SW 1271 (cell line): ENCODE measurements at regions not wholly inside any gene's neighbourhood (a gene's known extent, or its start where the extent isn't known, plus 50 kb on each side); places are given as distances from the start of the nearest gene placed in this dataset.

ENCODE experiments used
- DNase-seq, 2 experiments: peaks; one replicate each; lab custom pipeline; 2025; lab: John Stamatoyannopoulos, UW

GRCh38 chr4:119707336-119707735 is 78.7 kb upstream of the PDE5A start:
- no peak for DNase-seq

GRCh38 chr4:119706804-119707203 is 78.2 kb upstream of the PDE5A start:
- no peak for DNase-seq

DNA sequence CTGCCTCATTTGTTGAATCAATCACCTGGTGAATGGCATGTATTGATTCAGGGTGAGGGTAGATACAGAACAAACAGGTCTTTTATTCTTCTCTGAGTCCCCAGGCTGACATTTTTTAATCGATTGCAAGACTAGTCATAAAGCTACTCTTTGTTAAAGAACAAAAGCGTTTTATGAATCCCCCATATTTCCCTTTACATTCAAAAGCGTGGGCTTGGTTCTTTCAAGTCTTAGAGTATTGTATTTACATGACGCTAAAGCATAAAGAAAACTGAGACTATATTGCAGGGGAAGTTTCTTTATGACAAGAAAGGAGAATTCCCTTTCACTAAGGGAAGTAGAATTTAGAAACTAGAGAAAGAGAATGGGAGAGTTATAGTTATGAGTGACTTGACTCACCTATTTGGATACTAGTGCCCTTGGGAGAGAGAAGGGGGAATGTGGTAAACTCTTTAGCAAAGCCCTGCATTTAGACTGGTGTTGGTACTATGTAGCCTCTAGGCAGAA is 69.3 kb upstream of the PDE5A start:
- no peak for DNase-seq

DNA sequence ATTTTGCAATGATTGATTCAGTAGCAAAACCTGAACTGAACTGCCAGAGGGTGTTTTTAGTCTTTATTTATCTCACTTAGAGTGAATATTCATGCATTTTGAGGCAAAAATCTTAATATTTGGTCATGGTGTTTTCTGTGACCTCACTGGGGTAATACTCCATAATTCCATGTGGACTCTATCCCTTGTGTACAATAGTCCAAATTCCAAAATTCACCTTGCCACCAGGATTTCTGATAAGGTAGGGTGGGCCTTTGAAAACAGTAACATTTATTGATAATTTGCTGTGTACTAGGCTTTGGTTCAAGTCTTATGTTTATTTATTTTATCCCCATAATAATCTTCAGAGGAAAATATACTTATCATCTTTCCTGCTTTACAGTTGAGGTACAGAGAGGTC is 68.4 kb upstream of the PDE5A start:
- DNase-seq = no peak

DNA sequence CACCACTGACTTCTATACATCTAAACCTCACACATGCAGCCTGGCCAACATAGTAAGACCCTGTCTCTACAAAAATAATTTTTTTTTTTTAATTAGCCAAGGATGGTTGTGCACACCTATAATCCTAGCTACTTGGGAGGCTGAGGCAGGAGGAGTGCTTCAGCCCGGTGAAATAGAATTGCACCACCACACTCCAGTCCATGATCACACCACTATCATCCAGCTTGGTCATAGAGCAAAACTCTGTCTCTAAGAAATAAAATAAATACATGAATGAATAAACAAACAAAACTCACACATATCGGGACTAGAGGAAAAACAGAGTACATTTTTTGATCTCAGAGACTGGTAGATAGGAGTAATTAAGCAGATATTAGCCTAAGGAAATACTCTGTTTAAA is 66.6 kb upstream of the PDE5A start:
- no peak for DNase-seq

DNA sequence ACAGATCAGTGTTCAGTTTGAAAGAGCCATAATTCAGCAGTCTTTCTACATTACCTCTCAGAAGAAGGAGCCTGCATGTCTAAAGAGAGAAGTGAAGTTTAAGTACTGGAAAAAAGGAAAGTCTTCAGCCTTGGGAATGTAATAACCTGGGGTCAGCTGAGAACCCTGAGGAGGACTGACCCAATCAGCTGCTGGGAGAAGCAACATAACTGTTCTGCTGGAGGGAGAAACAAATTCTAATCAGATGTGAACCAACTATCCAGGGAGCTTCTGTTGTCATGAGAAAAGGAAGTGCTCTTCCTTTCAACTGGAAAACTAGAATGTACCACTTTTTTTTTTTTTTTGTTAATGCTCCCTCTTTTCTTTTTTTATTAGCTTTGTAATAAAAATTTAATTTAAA is 64.5 kb upstream of the PDE5A start:
- DNase-seq = no peak

DNA sequence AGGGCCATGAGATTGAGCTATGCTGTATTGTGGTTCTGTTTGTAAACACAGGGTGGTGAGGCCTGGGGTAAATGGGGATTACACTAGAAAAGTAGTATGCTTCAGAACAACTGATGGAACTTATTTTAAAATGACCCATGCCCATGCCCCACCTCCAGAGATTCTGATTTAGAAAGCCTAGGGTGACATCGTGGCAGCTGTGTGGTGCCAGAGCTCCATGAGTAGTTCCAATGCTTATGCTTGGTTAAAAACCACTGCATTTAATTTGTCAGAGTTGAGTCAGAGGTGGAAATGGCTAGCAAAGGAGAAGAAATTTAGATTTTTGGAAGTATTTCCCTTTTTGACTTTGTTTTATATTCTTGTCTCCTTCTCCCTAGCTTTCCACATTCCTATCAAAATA is 63.4 kb upstream of the PDE5A start:
- no peak for DNase-seq

DNA sequence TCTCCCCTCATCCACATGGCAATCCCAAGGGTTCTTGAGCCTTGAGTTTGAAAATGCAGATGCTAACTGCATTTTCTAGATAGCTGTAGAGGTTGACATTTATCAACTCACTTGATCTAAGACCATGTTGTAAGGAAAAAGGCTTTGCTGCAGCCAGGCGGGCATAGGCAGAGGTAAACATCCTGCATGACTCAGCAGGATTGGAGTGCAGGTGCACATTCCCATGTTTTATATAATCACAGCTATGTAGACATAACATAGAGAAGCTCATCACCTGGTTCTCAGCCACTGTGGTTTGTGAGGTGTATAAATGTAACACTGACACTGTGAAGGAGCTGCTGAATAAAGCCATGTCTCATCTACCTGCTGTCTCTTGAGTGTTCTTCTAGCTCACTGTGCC is 62.3 kb upstream of the PDE5A start:
- DNase-seq = no peak

DNA sequence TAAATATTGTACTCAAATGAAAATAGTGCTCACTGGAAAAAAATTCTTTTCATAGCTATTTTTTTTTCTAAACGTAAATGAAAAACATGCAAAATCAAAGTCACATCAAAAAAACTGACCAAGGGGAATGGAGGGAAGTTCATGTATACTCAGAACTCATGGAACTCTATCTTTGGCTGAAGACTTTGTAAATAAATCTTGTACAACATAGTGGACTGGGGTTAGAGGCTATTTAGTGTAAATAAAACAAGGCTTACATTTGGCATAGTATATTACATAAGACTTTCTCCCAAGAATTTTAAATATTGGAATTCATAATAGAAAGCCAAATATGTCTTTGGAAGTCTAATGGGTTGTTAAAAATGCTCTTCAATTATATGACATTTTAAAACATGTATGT is 59.8 kb upstream of the PDE5A start:
- DNase-seq = no peak

DNA sequence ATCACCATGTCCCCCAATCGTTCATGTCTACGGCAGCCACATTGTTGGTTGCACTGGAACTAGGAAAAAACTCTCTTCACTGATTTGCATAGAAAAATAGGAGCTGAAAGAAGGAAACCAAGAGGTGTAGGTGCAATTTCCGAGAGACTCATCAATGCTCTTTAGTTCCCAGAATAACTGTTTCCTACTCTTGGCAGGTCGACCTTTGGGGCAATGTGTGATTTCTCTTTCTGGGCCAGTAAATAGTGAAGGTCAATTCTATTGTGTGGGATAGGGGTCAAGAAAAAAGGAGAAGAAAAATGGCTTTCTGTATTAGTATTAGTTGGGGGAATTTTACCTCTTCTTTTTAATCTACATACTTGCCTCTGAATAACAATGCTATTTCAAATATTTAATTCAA is 55.9 kb upstream of the PDE5A start:
- DNase-seq = no peak

GRCh38 chr4:119683518-119683917 is 54.9 kb upstream of the PDE5A start:
- no peak for DNase-seq

DNA sequence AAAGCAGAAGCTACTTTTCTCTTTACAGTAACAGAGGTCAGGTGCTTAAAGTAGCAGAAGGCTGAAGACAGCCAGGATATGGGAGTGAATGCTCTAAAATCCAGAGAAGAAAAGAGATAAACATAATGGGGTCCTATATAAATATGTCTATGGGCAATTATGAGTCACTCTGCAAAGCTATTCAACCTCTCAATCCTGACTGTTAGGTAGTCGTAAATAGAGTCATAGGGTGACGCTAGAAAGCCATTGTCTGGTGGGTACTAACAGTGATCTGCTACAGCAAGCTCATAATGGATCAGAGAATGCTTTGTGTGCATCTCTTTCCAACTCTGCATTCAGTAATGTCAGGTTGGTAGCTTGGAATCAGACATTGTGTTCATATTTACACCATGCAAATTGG is 53.5 kb upstream of the PDE5A start:
- no peak for DNase-seq

DNA sequence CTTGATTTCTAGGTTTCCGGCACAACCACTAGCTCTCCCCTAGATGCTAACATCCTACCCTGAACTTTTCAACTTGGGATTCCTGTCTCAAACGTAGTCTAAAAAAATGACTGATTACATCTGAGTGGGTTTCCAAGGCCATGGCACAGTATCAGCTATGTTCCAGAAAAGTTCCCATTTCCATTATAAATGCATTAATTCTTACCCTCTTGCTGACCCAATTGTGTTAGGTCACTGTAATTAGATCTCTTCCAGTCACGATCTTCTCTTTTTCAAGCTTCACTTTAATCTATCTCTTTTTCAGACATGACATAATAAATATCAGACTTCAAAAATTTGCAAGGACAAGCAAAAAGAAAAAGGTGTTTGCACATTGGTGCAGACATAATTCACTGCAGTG is 50.6 kb upstream of the PDE5A start:
- DNase-seq = no peak

GRCh38 chr4:119678761-119679160 is 50.2 kb upstream of the PDE5A start:
- no peak for DNase-seq
